HCT116 (cell line): ENCODE measurements at regions not wholly inside any gene's neighbourhood (a gene's known extent, or its start where the extent isn't known, plus 50 kb on each side); places are given as distances from the start of the nearest gene placed in this dataset.

Experiments
- CEBPB ChIP-seq: IDR thresholded peaks from 2 replicates; pipeline ENCODE4 v1.6.1; 2012; ENCODE audit warnings: low read depth
- EGR1 ChIP-seq: IDR thresholded peaks from 2 replicates; pipeline ENCODE4 v1.6.1; 2012; ENCODE audit warnings: low read depth
- EZH2 ChIP-seq: fragments of 200-600 bp; sonication (generic); IDR thresholded peaks from 2 replicates; pipeline ENCODE4 v1.6.1; 2017; ENCODE audit warnings: antibody characterized with exemption, mixed run types
- EZH2phosphoT487 ChIP-seq: fragments of 200-600 bp; IDR thresholded peaks from 2 replicates; pipeline ENCODE4 v1.6.1; 2018; ENCODE audit warnings: antibody characterized with exemption, borderline replicate concordance
- FOSL1 ChIP-seq: IDR thresholded peaks from 2 replicates; pipeline ENCODE4 v1.6.1; 2012; ENCODE audit warnings: low read depth
- POLR2A ChIP-seq: IDR thresholded peaks from 2 replicates; pipeline ENCODE4 v1.7.0; 2011; ENCODE audit warnings: borderline replicate concordance; ENCODE audit not compliant: insufficient read depth, insufficient read length; ENCODE audit errors: extremely low read depth
- POLR2AphosphoS5 ChIP-seq: IDR thresholded peaks from 2 replicates; pipeline ENCODE4 v1.6.1; 2011; ENCODE audit warnings: mild to moderate bottlenecking, low read depth, low read length, moderate library complexity
- SIN3A ChIP-seq: IDR thresholded peaks from 2 replicates; pipeline ENCODE4 v1.6.1; 2012; ENCODE audit warnings: low read depth
- SRF ChIP-seq: IDR thresholded peaks from 2 replicates; pipeline ENCODE4 v1.6.1; 2012; ENCODE audit warnings: low read depth
- YY1 ChIP-seq: IDR thresholded peaks from 2 replicates; pipeline ENCODE4 v1.6.1; 2011; ENCODE audit warnings: low read length, low read depth, moderate library complexity, mild to moderate bottlenecking; ENCODE audit not compliant: insufficient replicate concordance; ENCODE audit errors: extremely low read depth
- ZFX ChIP-seq: fragments of 450-650 bp; IDR thresholded peaks from 2 replicates; pipeline ENCODE4 v1.6.1; 2017
- TF ChIP-seq, protein P1 (sequence below), 3 experiments: fragments of 200-600 bp in 1 of 3; sonication (generic) in 1 of 3; IDR thresholded peaks in 2 of 3; conservative IDR thresholded peaks in 1 of 3; 2 replicates each; pipeline ENCODE4 v1.5.1; 2012 to 2017; ENCODE audit warnings: low read depth in 2 of 3, low read length in 2 of 3, antibody characterized with exemption in 1 of 3, borderline replicate concordance in 1 of 3, control low read depth in 1 of 3, mild to moderate bottlenecking in 1 of 3, mixed read lengths in 1 of 3, mixed run types in 1 of 3, moderate library complexity in 1 of 3; ENCODE audit not compliant: insufficient read depth in 1 of 3
- TF ChIP-seq, protein P2 (sequence below): IDR thresholded peaks from 2 replicates; pipeline ENCODE4 v1.6.1; 2012; ENCODE audit warnings: low read depth
- TF ChIP-seq, protein P3 (sequence below): IDR thresholded peaks from 2 replicates; pipeline ENCODE4 v1.6.1; 2012

DNA sequence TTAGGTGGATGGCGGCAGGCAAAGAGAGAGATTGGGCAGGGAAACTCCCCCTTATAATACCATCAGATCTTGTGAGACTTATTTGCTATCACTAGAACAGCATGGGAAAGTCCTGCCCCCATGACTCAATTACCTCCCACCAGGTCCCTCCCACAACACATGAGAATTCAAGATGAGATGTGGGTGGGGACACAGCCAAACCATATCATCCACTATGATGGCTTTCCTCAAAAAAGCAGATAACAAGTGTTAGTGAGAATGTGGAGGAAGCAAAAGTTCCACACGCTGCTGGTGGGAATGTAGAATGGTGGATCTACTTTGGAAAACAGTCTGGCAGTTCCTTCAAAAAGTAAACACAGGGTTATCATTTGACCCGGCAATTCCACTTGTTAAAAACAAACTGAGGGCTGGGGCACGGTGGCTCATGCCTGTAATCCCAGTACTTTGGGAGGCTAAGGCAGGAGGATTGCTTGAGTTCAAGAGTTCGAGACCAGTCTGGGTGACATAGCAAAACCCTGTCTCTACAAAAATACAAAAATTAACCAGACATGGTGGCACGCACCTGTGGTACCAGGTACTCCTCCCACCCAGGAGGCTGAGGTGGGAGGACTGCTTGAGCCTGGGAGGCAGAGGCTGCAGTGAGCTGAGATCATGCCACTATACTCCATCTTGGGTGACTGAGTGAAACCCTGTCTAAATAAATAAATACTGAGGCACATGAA lies 161.4 kb upstream of the EEPD1 start:
- TF ChIP-seq ZFX (no peak), POLR2A (no peak), YY1 (no peak), EGR1 (no peak), POLR2AphosphoS5 (no peak), EZH2phosphoT487 (no peak), SRF (no peak), EZH2 (no peak), FOSL1 (no peak), SIN3A (no peak), CEBPB (no peak)
- TF ChIP-seq, protein P1, sequence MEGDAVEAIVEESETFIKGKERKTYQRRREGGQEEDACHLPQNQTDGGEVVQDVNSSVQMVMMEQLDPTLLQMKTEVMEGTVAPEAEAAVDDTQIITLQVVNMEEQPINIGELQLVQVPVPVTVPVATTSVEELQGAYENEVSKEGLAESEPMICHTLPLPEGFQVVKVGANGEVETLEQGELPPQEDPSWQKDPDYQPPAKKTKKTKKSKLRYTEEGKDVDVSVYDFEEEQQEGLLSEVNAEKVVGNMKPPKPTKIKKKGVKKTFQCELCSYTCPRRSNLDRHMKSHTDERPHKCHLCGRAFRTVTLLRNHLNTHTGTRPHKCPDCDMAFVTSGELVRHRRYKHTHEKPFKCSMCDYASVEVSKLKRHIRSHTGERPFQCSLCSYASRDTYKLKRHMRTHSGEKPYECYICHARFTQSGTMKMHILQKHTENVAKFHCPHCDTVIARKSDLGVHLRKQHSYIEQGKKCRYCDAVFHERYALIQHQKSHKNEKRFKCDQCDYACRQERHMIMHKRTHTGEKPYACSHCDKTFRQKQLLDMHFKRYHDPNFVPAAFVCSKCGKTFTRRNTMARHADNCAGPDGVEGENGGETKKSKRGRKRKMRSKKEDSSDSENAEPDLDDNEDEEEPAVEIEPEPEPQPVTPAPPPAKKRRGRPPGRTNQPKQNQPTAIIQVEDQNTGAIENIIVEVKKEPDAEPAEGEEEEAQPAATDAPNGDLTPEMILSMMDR (IDR thresholded peaks at IDR 0.05 in 2 of 3, conservative IDR thresholded peaks at IDR 0.05 in 1 of 3; ENCODE audit: borderline replicate concordance in 1 of 3, insufficient read depth in 1 of 3, low read depth in 2 of 3, low read length in 2 of 3), result no peak
- TF ChIP-seq, protein P2, sequence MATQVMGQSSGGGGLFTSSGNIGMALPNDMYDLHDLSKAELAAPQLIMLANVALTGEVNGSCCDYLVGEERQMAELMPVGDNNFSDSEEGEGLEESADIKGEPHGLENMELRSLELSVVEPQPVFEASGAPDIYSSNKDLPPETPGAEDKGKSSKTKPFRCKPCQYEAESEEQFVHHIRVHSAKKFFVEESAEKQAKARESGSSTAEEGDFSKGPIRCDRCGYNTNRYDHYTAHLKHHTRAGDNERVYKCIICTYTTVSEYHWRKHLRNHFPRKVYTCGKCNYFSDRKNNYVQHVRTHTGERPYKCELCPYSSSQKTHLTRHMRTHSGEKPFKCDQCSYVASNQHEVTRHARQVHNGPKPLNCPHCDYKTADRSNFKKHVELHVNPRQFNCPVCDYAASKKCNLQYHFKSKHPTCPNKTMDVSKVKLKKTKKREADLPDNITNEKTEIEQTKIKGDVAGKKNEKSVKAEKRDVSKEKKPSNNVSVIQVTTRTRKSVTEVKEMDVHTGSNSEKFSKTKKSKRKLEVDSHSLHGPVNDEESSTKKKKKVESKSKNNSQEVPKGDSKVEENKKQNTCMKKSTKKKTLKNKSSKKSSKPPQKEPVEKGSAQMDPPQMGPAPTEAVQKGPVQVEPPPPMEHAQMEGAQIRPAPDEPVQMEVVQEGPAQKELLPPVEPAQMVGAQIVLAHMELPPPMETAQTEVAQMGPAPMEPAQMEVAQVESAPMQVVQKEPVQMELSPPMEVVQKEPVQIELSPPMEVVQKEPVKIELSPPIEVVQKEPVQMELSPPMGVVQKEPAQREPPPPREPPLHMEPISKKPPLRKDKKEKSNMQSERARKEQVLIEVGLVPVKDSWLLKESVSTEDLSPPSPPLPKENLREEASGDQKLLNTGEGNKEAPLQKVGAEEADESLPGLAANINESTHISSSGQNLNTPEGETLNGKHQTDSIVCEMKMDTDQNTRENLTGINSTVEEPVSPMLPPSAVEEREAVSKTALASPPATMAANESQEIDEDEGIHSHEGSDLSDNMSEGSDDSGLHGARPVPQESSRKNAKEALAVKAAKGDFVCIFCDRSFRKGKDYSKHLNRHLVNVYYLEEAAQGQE, result no peak
- TF ChIP-seq, protein P3, sequence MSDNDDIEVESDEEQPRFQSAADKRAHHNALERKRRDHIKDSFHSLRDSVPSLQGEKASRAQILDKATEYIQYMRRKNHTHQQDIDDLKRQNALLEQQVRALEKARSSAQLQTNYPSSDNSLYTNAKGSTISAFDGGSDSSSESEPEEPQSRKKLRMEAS, result no peak
